Kidney glomerular epithelial cell (primary cell): ENCODE measurements at regions not wholly inside any gene's neighbourhood (a gene's known extent, or its start where the extent isn't known, plus 50 kb on each side); places are given as distances from the start of the nearest gene placed in this dataset.

ENCODE experiments used
- DNase-seq: peaks from one replicate; lab custom pipeline; 2025; lab: John Stamatoyannopoulos, UW

DNA sequence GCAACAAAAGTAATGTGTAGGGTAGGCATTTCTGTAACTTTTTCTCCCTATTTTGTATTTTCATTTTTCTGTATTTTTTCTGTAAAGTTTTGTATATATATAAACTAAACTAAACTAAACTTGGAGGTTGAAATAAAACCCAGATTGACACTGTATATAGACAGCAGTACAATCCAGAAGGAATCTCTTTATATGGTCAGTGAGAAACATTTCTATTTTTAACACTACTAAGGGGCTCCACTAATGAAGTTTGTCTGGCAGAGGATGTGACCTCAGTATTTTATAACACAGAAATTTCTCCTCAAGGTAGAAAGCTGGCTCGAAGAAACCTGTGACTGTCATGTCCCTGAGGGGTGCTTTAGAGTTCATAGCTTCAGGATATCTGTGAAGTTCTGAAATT is 959.2 kb downstream of the ADGRL3 start:
- DNase-seq = no peak

DNA sequence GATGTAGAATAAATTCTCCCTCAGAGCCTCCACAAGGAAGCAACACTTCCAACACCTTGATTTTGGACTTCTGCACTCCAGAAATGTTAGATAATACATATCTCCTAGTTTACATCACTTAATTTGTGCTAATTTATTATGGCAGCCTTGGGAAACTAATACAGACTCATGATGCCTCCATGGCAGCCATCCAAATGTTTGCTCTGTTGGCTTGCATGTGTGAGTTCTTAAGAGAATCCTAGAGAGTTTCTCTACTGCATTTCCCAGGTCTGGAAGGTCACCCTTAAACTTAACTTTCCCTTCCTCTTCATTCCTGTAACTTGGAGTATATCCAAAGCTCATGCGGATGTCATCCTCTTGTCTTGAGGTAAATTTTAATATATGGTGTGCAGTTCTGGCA is 956.1 kb downstream of the ADGRL3 start:
- no peak for DNase-seq

GRCh38 chr4:62145276-62145675 is 945.1 kb downstream of the ADGRL3 start:
- no peak for DNase-seq

DNA sequence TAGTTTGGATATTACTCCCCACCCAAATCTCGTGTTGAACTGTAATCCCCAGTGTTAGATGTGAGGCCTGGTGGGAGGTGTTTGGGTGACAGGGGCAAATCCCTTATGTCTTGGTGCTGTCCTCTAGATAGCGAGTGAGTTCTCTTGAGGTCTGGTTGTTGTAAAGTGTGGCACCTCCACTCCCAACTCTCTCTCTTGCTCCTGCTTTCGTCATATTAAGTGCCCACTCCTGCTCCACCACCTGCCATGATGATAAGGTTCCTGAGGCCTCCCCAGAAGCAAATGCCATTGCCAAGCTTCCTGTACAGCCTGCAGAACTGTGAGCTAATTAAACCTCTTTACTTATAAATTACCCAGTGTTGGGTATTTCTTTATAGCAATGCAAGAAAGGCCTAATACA is 944.3 kb downstream of the ADGRL3 start:
- DNase-seq = no peak

DNA sequence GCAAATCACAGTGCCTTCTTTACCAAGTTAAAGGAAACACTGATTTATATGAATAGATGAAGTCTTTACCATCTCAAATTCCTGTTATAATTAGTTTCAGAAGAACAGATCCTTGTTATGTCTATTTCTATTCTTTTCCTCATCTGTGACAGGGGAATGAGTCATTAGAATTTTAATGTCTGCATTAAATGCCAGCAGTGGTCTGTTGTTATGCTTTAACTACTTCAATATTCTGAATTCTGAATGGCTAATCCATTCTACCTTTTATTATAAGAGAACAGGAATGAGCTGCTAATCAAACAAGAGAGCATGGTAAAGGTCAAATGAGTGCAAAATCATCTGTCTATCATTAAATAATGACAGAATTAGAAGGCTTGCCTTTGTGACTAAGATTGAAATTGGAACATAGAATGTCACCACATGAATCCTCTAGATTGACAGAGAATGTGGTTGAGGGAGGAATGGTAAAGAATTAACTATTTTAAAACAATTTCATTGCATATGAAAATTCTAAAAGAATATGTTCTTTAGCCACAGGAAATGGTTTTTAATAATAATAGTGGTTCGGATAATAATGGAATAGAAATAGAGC is 935.5 kb downstream of the ADGRL3 start:
- DNase-seq = no peak

- DNase-seq = no peak
Measured at GRCh38 chr4:62133977-62134376, 933.9 kb downstream of the ADGRL3 start.

DNA sequence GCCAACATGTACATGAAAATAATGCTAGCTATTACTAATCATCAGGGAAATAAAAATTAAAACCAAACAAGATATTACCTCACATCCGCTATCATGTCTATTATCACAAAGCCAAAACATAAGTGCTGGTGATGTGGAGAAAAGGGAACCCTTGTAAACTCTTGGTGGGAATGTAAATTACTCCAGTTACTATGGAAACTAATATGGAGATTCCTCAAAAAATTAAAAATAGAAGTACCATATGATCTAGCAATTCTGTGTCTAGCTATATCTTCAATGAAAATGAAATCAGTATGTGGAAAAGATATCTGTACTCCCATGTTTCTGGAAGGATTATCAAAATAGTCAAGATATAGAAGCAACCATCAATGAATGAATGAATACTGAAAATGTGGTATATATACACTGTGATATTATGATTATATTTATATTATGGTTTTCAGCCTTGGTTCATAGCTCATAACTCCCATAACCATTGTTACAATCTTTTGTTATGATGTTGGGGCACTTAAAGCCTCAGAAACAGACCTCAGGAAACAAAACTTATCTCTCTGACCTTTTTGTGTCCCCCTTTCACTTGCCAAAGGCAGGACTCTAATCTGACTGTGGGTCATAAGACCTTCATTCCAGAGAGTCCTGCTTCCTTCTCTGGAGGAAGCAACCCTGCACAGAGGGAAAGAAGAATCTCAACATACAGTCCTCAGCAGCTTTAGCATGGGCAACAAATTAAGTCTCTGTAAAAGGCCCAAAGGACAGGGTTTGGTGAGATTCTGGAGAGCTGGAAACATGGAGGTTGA is 933.2 kb downstream of the ADGRL3 start:
- no peak for DNase-seq

DNA sequence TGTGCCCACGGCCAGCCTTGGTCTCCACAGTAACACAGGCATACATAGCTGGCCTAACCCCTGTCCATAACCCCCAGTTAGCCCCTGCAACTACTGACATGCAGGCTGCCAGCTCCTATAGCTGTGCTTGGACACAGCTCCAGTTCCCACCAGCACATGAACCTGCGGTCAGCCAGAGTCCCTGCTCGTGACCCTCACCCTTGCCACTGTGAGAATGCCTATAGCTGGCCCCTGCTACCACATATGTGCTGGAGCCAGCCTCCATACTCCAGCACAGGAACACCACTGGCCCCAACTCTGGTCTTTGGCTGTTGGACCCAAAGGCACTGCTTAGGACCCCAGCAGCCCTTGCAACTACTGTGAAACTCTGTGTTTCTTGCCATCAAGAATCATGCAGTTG is 930.9 kb downstream of the ADGRL3 start:
- DNase-seq = no peak

GRCh38 chr4:62130637-62131036 is 930.5 kb downstream of the ADGRL3 start:
- no peak for DNase-seq

- DNase-seq = no peak
Measured at GRCh38 chr4:62130230-62130629, 930.1 kb downstream of the ADGRL3 start.
